ENCODE measurements at regions not wholly inside any gene's neighbourhood (a gene's known extent, or its start where the extent isn't known, plus 50 kb on each side); places are given as distances from the start of the nearest gene placed in this dataset.
A peak's percentile ranks its signal among the peaks of the same experiment; 100 is the strongest.

GRCh38 chr21:38165466-38166172, 91.2 kb upstream of the KCNJ15 start:
- DNase-seq, result peak; percentile 64

DNA sequence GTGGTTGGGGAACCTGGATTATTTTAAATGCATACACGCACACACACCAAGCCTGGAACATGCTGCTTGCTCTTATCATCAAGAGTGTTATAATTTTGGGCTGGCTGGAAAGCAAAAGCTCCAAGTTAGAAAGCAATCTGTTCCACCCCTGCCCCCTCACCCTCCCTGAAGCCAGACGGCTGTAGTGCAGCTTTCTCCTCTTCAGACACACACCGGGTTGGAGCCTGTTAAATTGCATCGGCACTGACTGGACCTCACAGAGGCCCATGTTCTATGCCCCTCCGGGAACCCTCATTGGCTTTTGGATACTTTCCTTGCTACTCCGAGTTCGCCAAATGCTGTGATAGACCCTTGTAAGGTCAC, 90.6 kb upstream of the KCNJ15 start:
- no peak for DNase-seq

GRCh38 chr21:38167345-38167744, 89.4 kb upstream of the KCNJ15 start:
- DNase-seq, result no peak

- DNase-seq, result peak; percentile 48
Observed at GRCh38 chr21:38170283-38170682, 86.5 kb upstream of the KCNJ15 start.

DNA sequence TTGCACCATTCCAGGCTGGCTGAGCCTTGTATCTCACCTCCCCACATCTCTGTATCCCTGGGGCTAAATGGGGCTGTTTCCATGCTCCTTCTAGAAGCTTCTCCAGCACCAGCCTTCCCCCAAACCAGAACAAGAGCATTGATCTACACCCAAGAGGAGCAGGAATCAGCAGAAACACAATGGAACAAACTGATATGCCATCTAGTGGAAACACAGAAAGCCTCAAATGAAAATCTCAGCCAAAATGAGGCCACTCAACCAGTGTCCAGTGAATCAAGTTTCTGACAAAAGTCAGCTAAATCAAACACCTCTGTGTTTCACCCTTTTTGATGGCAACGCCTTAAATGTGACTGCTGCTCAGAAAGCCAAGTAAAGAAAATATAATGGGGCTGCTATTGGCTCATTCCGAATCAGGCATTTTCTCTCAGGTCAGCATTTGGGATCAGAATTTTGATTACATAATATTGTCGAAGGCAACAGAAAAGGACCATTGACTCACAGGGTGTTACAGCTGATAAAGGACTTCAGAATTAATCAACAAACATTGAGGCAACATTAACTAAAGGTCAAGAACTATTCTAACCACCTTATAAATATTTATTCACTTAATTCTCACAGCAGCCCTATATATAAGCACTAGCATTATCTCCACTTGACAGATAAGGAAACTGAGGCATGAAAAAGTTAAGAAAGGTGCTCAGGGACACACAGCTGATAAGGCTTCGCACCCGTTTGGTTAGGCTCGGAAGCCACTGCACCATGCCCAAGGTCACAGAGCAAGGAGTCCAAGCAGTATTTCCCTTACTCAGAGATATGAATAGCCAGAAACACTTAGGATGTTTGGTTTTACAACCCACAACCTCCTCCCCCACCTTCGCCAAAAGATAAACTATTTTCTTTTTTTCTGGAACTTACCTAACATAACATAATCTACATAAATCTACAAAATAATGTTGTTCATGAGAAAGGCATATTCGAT, 85.8 kb upstream of the KCNJ15 start:
- peak; percentile 20 for DNase-seq

GRCh38 chr21:38171723-38172344, 85.0 kb upstream of the KCNJ15 start:
- DNase-seq, result peak; percentile 90

DNA sequence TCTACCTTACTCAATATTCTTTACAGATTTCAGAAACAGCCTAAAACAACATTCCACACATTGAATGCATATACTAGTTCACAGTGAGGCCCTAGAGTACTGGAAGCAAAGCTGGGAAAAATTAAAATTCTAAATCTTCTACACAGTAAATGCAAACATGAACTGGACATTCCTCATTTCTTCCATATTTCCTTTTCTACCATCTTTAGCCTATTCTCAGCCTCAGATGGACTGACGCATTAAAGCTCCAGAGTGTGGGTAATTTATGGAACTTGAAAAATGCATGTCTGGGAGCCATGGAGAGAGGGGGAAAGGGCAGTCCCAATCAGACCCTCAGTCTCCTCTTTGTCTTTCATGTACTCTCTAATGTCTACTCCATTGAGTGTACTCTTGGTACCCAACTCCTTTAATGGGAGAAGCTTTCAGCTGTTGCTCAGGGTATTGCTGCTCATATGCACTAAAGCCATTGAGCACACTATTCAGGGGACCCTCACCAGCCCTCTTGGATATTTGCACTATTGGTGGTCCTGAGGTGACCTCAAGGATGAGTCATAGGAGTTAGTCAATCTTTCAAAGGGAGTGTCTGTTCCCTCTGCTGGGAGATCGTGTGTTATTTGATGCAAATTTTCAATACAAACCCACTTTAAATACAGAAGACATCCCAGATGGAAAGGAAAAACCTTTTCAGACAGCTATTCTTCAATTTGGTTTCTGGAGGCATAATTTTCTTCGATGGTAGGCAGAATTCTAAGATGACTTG, 83.3 kb upstream of the KCNJ15 start:
- no peak for DNase-seq

GRCh38 chr21:38175306-38175705, 81.5 kb upstream of the KCNJ15 start:
- no peak for DNase-seq

GRCh38 chr21:38177919-38178652, 78.7 kb upstream of the KCNJ15 start:
- DNase-seq, result no peak

GRCh38 chr21:38178653-38179470, 77.9 kb upstream of the KCNJ15 start:
- DNase-seq, result no peak

DNA sequence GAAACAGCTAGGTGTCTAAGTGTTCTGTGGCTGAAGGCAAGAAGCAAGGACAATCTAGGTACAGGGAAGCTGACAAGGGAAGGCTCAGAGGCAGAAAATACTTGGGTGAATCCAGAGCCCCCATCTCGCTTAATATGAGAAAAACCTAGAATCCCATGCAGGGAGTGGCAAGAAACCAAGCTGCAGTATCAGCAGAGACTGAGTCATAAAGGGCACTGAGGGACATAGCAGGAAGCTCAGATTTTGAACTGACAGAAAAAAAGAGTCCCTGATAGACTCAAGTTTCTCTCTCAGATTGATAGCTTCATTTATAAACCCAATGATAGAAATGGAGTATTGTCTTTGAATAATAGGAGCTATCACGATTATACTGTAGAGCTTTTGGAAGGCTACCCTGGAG, 77.3 kb upstream of the KCNJ15 start:
- peak; percentile 11 for DNase-seq

DNA sequence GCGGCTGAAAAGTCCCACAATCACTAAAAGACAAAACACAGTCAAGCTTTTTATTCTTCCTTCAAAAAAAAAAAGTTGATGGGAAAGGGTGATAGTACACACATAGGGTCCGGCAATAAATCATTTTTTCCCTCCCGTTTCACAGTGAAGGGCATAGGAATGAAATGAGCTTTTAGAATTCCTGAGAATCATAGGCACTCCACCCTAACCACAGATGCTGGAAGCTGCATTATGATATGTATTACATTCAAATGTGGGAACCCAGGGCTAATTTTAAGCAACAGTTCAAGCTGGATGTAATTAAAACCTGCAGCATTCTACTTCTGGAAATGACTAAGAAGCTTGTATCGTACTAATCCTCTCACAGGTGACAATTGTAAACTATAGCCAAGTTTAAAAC, 75.7 kb upstream of the KCNJ15 start:
- peak; percentile 57 for DNase-seq

DNA sequence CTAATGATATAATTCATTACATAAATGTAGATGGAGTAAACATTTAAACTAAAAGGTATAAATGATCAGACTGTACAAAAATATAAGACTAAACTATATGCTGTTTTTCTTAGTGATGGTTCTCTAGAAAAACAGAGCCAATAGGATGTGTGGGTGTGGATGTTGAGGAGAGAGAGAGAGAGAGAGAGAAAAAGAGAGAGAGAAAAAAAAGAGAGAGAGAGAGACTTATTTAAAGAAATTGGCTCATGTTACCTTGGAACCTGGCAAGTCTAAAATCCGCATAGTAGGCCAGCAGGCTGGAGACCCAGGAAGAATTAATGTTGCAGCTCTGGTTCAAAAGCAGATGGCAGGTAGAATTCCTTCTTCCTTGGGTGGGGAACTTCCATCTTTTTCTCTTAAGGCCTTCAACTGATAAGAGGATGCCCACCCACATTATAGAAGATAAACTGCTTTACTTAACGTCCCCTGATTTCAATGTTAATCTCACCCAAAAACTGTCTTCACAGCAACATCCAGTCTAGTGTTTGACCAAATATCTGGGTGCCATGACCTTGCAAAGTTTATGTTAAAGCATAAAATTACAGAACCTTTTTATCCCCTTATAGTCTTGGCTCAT, 74.3 kb upstream of the KCNJ15 start:
- no peak for DNase-seq

GRCh38 chr21:38183961-38184360, 72.8 kb upstream of the KCNJ15 start:
- DNase-seq, result no peak

GRCh38 chr21:38186661-38187270, 70.0 kb upstream of the KCNJ15 start:
- DNase-seq, result no peak

DNA sequence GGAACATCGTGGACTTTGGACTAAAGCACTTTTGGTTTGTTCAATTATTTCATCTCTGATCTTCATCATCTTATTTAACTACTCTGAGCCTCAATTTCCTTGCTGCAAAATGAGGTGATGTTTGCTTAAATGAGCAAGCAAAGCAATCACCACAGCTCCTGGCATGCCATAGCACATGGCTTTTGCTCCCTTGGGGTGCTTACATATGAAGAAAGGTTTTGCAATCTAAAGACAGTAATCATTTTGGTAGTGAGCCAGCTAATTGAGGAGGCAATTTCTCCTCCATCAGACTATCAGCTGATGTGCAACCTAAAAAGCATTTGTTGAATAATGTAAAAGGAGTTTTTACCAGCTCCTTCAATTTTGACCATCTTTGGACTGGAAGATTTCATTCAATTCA, 68.8 kb upstream of the KCNJ15 start:
- DNase-seq, result no peak

- no peak for DNase-seq
Observed at GRCh38 chr21:38196036-38196435, 60.8 kb upstream of the KCNJ15 start.

- no peak for DNase-seq
Observed at GRCh38 chr21:38202811-38203210, 54.0 kb upstream of the KCNJ15 start.

DNA sequence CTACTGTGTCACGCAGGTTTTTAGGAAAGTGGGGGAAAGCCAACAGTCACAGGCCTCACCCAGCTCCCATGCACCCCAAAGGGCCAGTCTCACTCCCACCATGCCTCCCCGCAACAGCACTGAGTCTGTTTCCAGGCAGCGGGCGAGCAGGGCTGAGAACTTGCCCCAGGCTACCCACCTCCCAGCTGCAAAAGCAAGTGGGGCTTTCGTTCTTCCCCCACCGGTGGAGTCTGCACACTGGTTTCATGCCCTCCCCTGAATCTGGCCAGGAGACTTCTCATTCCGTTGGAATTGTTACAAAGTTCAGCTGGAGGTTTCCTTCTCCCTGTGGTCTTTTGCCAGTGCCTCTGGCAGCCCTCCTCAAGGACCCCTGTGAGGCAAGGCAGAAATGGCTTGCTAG, 53.6 kb upstream of the KCNJ15 start:
- DNase-seq, result no peak

DNA sequence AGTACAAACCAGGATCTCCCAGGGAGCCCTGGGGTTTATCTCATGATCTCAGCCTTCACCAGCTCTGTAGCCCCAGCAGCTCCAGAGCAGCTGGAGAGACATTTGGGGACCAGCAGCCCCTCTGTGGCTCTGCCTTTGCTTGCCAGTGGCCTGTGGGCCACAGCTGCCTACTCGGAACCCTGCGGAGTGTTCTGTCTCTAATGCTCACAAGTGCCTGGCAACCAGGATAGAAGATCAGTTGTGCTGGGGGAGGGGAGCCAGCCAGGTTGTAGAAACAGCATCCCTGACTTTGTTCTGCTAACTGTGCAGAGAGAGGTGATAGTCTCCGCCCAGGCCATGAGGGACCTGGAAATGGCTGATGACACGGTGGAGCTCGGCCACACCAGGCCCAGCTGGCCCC, 50.9 kb upstream of the KCNJ15 start:
- no peak for DNase-seq
